Endodermal cell (in vitro differentiated cells): ENCODE measurements at regions not wholly inside any gene's neighbourhood (a gene's known extent, or its start where the extent isn't known, plus 50 kb on each side); places are given as distances from the start of the nearest gene placed in this dataset.

ENCODE experiments used
- DNase-seq: peaks from one replicate; pipeline ENCODE4 v3.0.0-alpha.2; 2017
- H3K27ac ChIP-seq: 2 replicates; pipeline ENCODE4 v1.5.1; 2013; ENCODE audit warnings: mild to moderate bottlenecking, low read depth, low read length, moderate library complexity
- H3K27me3 ChIP-seq: 2 replicates; pipeline ENCODE4 v1.6.1; 2013; ENCODE audit warnings: mild to moderate bottlenecking, low read length, moderate library complexity; ENCODE audit not compliant: insufficient read depth, control insufficient read depth, poor library complexity, severe bottlenecking
- H3K36me3 ChIP-seq: 2 replicates; pipeline ENCODE4 v1.7.0; 2013; ENCODE audit warnings: mild to moderate bottlenecking, low read length, moderate library complexity; ENCODE audit not compliant: control insufficient read depth, insufficient read depth
- H3K4me1 ChIP-seq: one replicate; pipeline ENCODE4 v1.7.0; 2013; ENCODE audit warnings: low read length; ENCODE audit not compliant: control insufficient read depth, insufficient read depth
- H3K4me3 ChIP-seq: 2 replicates; pipeline ENCODE4 v1.5.1; 2013; ENCODE audit warnings: mild to moderate bottlenecking, low read length, moderate library complexity
- H3K9ac ChIP-seq: 2 replicates; pipeline ENCODE4 v1.6.1; 2013; ENCODE audit warnings: mild to moderate bottlenecking, low read length, moderate library complexity; ENCODE audit not compliant: poor library complexity, severe bottlenecking; ENCODE audit errors: extremely low read depth
- H3K9me3 ChIP-seq: 2 replicates; pipeline ENCODE4 v1.6.1; 2013; ENCODE audit warnings: mild to moderate bottlenecking, low read length, moderate library complexity; ENCODE audit not compliant: control insufficient read depth
- H3K27ac Mint-ChIP-seq: 2 replicates; pipeline ENCODE4 v1.8.0; 2020; ENCODE audit warnings: mixed read lengths
- H3K27me3 Mint-ChIP-seq: 2 replicates; pipeline ENCODE4 v1.8.0; 2021; ENCODE audit warnings: mild to moderate bottlenecking, mixed read lengths; ENCODE audit not compliant: insufficient read depth
- H3K36me3 Mint-ChIP-seq: 2 replicates; pipeline ENCODE4 v1.8.0; 2020; ENCODE audit warnings: low read depth, mixed read lengths
- H3K4me1 Mint-ChIP-seq: 2 replicates; pipeline ENCODE4 v1.8.0; 2020; ENCODE audit warnings: mixed read lengths
- H3K4me3 Mint-ChIP-seq: 2 replicates; pipeline ENCODE4 v1.8.0; 2020; ENCODE audit warnings: mild to moderate bottlenecking, moderate library complexity, mixed read lengths
- H3K9me3 Mint-ChIP-seq: 2 replicates; pipeline ENCODE4 v1.8.0; 2020; ENCODE audit warnings: mild to moderate bottlenecking, mixed read lengths
- CTCF ChIP-seq: fragments of 200-600 bp; sonication (generic); conservative IDR thresholded peaks from 2 replicates; pipeline ENCODE4 v1.5.0; 2021; ENCODE audit warnings: antibody characterized with exemption, mild to moderate bottlenecking
- WGBS, 2 experiments: methylation state at CpG; one replicate each; pipeline versions ENCODE4 v1.1.5 to v1.1.7; 2013; ENCODE audit warnings: missing lambda C conversion rate in 2 of 2, mixed read lengths in 1 of 2; ENCODE audit not compliant: insufficient coverage in 1 of 2, insufficient read length in 1 of 2; 5-methylcytosine and 5-hydroxymethylcytosine counted together

GRCh38 chr22:47257976-47258375, 495.5 kb downstream of the TBC1D22A start:
- H3K9ac ChIP-seq: no peak overlapping the region
- 54 to 76% methylated on average over 5 to 11 of the region's 11 CpGs for WGBS, 2 experiments
- peaks cover 42% of the 10 kb centered on the region for H3K9me3 ChIP-seq
- H3K4me1 ChIP-seq: no peaks in the 10 kb centered on the region
- H3K27ac ChIP-seq: no peak overlapping the region
- Mint-ChIP-seq H3K27ac (no peak overlapping the region), H3K9me3 (peaks cover 85% of the 10 kb centered on the region), H3K4me1 (no peaks in the 10 kb centered on the region), H3K36me3 (no peaks in the 10 kb centered on the region), H3K4me3 (no peak overlapping the region), H3K27me3 (no peaks in the 10 kb centered on the region)
- no peak overlapping the region for H3K4me3 ChIP-seq
- TF ChIP-seq CTCF: no peak
- no peaks in the 10 kb centered on the region for H3K36me3 ChIP-seq
- DNase-seq: peak; percentile 10
- H3K27me3 ChIP-seq: no peaks in the 10 kb centered on the region

GRCh38 chr22:47257566-47257965, 495.1 kb downstream of the TBC1D22A start:
- WGBS, 2 experiments: 64 to 73% methylated on average over 5 of the region's 5 CpGs
- H3K27me3 Mint-ChIP-seq: no peaks in the 10 kb centered on the region
- Histone ChIP-seq H3K27ac (no peak overlapping the region), H3K4me1 (no peaks in the 10 kb centered on the region), H3K9ac (no peak overlapping the region), H3K27me3 (no peaks in the 10 kb centered on the region), H3K36me3 (no peaks in the 10 kb centered on the region), H3K9me3 (peaks cover 45% of the 10 kb centered on the region), H3K4me3 (no peak overlapping the region)
- H3K4me3 Mint-ChIP-seq: no peak overlapping the region
- peak; percentile 10 for DNase-seq
- no peaks in the 10 kb centered on the region for H3K36me3 Mint-ChIP-seq
- no peak overlapping the region for H3K27ac Mint-ChIP-seq
- TF ChIP-seq CTCF: no peak
- H3K4me1 Mint-ChIP-seq: no peaks in the 10 kb centered on the region
- H3K9me3 Mint-ChIP-seq: peaks cover 85% of the 10 kb centered on the region

DNA sequence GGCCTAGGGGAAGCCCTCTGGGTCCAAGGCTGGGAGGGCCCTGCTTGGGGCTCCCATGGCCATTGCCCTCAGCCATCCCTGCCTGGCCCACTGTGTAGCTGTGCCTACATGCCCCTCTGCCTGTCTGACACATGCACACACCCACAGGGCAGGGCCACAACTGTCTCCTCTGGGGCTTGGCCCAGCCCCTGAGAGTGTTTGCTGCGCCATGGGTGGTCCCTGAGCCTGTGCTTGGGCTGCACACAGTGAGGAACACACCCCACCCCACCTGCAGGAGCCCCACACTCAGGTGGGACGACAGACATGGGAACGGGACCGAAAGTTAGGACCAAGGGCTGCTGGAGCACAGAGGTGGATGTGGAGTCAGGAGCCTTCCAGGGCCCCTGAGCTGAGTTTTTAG, 489.5 kb downstream of the TBC1D22A start:
- no peak overlapping the region for H3K27ac ChIP-seq
- no peak overlapping the region for H3K27ac Mint-ChIP-seq
- no peaks in the 10 kb centered on the region for H3K36me3 ChIP-seq
- peaks cover 3% of the 10 kb centered on the region for H3K27me3 Mint-ChIP-seq
- peaks cover 48% of the 10 kb centered on the region for H3K9me3 ChIP-seq
- H3K36me3 Mint-ChIP-seq: no peaks in the 10 kb centered on the region
- H3K9me3 Mint-ChIP-seq: peaks cover 86% of the 10 kb centered on the region
- WGBS, 2 experiments: 60% methylated on average over 4 of the region's 4 CpGs; no CpG with 5 or more reads in 1 of the 2 experiments
- H3K27me3 ChIP-seq: no peaks in the 10 kb centered on the region
- H3K9ac ChIP-seq: no peak overlapping the region
- no peak overlapping the region for H3K4me3 ChIP-seq
- H3K4me1 ChIP-seq: no peaks in the 10 kb centered on the region
- H3K4me1 Mint-ChIP-seq: no peaks in the 10 kb centered on the region
- no peak overlapping the region for H3K4me3 Mint-ChIP-seq
- DNase-seq: no peak
- no peak for TF ChIP-seq CTCF
